HG03039 (cell line): ENCODE measurements at regions not wholly inside any gene's neighbourhood (a gene's known extent, or its start where the extent isn't known, plus 50 kb on each side); places are given as distances from the start of the nearest gene placed in this dataset.
"Not testable (repeated sequence)": the region's sequence is repeated elsewhere in the genome, so short reads cannot be mapped to it uniquely, and the experiment has no call there.

Source experiments
- ATAC-seq: cut with Tn5 transposase; IDR thresholded peaks from one replicate; pipeline ENCODE4 v1.9.1; 2021; ENCODE audit warnings: mild to moderate bottlenecking, moderate library complexity; ENCODE audit not compliant: unreplicated experiment

DNA sequence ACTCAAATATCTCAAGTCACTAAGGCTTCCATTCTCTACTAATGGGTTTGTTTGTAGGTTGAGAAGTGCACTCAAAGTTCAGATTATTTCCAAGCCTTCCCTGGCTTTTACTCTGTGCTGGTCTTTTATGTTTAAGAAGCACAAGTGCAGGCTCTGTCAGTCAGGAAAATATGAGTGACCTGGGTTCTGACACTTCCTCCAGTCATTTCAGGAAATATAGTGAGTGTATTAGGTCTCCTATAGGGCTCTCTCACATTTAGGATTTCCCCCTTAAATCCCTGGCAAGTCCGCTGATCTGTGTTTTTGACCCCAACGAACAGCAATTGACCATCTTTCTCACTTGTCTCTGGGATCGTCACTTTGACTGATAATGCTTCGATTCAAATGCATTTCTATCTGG is 210.2 kb downstream of the ARPP21 start:
- no peak for ATAC-seq

DNA sequence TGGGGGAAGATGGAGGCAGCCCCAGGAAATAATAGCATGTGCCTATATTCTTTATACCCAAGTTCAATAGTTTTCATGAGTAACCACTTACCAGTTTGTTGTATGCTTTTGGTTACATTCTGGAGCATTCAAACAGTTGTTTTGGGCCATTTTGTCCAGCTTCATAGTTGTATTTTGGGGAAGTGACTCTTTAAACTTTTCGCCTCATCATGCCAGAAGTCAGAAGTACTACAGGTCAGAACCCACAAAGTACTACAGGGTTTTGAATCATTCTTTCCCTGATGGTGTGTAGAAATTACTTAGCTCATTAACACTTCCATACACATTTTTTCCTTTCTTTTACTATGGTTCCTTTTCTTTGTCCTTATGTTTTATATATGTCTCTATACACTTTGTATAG is 210.6 kb downstream of the ARPP21 start:
- ATAC-seq = no peak

DNA sequence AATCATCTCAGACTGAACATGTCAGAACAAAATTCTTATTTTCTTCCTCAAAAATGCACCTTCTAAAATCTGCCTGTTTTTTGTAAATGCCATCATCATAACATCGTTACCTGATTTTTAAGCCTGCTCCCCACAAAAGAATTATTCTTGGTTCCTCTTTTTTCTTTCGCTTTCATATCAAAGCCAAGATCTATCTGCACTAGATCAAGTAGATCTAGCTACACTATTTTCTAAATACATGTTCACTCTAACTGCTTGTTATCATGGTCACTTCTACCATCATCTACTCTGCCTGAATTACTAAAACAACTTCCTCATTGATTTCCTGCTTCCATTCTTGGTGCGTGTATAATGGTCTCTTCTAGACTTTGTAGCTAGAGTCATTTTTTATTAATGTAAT is 217.7 kb downstream of the ARPP21 start:
- ATAC-seq = no peak

DNA sequence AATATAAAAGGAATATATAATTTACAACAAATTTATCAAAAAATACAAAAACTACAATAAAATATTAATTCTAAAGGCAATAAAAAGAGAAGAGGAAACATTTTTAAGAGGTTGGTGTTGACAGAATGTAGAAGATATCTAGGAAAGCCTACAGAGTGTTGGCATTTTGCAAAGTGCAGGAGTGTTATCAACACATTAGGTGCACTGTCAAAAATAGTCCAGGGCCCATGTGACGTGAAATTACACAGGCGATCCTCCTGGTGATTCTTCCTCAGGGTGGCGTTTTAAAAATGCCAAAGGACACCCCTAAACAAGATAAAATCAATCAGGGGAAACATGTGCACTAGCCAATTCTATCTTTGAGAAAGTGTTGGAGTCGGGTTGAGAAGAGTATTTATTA is 222.7 kb downstream of the ARPP21 start:
- no peak for ATAC-seq

DNA sequence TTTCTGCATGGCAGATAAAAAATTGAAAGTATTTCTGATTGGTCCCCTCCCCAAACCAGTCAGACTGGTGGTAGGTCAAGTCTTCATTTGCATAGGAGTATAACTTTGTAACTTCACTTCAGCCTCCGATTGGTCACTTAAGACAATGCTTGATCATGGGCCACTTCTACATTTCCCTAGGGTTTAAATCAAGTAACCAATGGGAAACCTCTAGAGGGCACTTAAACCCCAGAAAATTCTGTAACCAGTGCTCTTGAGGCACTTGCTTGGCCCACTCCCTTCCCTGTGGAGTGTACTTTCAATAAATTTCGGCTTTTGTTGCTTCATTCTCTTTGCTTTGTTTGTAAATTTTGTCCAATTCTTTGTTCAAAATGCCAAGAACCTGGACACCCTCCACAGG is 225.5 kb downstream of the ARPP21 start:
- ATAC-seq = no peak

DNA sequence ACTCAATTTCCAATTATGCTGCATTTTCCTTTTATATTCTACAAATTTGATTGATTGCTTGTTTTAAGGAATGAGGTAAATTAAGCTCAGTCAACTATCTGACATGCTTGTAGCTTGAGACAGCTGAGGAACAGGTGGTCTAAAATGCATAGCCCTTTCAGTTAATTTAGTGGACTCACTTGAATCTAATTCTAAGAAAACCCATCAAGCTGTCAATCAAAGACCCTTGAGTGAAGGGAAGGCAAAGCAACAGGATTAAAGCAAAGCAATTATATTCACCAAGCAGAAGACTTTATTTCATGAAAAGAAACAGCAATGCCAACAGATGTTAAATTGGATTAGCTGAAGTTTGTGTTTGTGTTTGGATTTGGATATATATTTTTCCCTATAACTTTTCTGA is 228.5 kb downstream of the ARPP21 start:
- no peak for ATAC-seq

DNA sequence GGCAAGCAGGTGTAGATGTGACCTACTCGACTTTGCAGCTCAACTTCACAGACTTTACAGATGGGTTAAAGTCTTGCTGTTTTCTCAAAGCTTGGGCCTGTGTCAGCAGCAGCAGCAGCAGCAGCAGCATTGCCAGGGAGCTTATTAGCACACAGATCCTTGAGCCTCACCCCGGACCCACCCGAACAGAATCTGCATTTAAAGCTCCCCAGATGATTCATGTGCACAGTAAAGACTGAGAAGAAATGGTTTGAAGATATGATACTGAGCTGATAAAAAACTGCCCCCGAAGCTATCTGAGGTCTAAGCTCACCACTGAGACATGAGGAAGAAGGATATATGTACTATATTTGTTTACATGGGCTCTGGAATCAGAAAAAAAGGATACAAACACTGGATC is 231.7 kb downstream of the ARPP21 start:
- no peak for ATAC-seq

DNA sequence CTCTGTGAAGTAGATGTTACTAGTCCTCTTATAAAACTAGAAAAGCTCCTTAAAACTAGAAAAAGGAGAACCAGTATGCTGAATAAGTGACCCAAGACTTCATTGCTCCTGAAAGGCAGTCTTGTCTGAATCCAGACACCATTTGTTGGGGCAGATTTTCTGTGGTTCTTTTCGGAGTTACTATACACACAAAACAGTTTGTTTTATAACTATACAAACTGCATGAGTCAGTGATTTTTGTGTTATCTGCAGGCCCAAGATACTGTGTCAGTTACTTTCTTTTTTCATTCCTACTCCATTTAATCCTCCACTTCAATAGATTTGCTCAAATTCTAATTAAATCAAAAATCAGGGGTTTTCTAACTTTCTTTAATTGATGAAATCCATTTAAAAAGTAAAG is 244.6 kb downstream of the ARPP21 start:
- no peak for ATAC-seq

DNA sequence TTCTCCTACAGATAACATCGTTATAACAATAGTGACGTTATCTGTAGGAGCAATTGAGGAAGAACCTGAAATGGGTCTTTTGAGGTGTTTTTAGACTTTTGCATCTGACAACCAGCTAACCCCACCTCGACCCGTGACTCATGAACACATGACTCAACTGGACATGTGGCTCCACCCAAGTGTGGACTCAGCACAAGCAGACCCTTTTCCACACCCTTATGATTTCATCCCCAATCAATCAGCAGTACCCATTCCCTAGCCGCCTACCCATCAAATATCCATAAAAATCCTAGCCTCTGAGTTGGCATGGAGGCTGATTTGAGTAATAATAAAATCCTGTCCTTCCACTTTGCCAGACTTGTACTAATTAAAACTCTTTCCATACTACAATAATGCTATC is 255.4 kb downstream of the ARPP21 start:
- ATAC-seq = no peak

DNA sequence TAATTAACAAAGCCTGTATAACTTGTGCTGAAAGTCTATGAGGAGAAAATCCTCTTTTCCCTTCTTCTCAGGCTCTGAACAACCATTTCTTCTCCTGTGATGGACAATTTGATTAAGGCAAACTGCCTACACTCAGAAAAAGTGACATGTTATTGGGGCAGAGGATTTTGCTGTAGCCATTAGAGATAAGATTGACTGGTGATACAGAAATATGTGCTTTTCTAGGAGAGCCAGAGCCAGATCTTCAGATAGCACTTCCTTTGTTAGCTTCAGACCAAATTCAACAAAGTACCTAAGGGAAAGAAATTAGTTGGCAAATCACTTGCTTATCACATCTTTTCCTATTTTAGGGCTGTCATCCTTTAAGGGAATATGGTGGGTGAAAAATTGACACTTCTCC is 259.9 kb downstream of the ARPP21 start:
- no peak for ATAC-seq

DNA sequence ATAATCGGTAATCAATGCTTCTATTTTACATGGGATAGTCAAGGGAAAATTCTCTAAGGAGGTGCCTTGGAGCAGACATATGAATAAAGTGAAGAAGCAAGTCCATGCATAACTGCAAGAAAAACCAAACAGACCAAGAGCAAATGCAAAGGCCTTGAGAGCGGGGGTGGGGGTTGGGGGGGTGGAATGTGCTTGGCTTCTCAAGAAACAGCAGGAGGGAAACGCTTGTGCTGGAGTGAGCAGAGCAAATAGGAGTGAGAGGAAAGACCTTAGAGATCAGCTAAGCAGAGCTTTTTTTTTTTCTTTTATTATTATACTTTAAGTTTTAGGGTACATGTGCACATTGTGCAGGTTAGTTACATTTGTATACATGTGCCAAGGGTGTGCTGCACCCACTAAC is 260.8 kb downstream of the ARPP21 start:
- no peak for ATAC-seq

DNA sequence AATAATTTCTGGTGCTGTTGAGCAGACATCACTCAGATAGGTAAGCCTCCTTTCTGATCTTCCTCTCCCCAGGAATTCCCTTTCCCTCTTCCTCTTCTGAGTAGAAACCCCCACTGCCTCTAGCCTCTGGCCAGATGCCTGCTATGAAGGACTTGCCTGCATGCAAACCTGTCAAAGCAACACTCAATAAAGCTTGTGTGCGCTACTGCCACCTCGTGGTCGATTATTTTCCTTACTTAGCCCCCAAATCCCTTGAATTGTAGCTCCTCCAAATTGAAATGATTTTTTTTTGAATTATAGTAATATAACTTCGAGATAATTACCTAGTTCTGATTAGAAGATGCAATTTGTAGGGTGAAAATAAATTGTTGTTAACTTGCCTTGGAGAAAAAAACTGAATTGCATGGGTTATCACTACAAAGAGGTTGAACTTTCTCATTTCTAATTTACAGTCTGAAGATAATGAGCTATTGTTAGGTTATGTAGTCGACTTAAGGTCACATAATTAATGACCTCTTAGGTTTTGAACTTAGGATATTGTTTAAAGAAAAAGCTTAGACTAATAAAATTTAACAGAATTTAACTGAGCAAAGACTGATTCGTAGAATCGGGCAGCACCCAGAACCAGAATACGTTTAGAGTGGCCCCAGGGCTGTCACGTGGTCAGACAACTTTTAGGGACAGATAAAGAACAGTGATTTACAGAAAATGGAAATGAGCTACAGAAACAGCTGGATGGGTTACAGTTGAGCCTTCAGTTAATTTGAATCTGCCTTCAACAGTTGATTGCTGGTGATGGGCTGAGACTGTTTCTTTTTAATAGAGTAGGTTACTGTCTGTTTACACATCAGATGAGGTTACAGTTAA is 269.3 kb downstream of the ARPP21 start:
- peak; percentile 86 for ATAC-seq

DNA sequence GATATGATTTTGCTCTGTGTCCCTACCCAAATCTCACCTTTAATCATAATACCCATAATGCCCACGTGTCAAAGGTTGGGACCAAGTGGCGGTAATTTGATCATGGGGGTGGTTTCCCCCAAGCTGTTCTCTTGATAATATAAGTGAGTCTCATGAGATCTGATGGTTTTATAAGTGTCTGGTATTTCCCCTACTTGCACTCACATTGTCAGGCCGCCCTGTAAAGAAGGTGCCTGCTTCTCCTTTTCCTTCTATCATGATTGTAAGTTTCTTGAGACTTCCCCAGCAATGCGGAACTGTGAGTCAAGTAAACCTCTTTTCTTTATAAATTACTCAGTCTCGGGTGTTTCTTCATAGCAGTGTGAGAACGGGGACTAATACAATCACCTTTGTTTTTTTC is 279.8 kb downstream of the ARPP21 start:
- no peak for ATAC-seq

DNA sequence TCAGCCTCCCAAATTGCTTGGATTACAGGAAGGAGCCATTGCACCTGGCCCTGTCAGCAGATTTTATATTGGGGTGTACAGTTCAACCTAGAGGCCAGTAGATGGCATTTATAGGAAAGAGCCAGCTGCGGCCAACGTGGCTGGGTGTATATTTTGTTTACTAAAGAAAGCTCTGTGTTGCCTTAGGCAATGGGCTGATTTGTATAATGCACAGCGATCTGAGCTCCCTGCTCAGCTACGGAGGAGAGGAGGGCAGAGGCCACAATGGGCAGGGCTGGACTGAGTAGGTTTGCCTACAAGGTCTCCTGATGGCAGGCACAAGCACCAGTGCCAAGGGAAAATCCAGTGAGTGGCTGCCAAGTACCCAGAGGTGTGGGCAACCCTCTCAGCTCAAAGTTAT is 282.4 kb downstream of the ARPP21 start:
- ATAC-seq = no peak

DNA sequence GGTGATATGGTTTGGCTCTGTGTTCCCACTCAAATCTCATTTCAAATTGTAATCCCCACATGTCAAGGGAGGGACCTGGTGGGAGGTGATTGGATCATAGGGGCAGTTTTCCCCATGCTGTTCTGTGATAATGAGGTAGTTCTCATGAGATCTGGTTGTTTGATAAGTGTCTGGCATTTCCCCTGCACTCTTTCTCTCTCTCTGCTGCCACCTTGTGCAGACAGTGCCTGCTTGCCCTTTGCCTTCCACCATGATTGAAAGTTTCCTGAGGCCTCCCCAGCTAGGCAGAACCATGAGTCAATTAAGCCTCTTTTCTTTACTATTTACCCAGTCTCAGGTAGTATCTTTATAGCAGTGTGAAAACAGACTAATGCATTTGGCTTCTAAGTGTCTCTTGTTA is 284.7 kb downstream of the ARPP21 start:
- ATAC-seq = not testable (repeated sequence)

DNA sequence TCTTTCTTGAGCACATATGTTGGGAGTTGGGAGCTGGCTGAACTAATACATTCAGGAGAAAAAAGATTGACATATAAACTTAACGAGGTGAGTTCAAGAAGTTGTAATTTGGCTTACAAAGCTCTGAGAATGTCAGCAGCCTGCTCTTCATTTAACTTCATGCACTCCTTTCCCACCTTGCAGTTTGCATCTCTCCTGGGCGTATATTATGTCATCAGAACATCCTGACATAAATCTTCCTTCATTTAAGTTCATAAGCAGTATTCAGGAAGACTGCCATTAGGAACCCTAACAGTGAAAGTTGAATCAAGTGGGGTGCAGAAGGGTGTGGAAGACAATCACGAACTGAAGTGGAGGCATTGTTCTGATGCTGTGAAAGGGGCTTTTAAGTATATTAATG is 288.1 kb downstream of the ARPP21 start:
- ATAC-seq = no peak

DNA sequence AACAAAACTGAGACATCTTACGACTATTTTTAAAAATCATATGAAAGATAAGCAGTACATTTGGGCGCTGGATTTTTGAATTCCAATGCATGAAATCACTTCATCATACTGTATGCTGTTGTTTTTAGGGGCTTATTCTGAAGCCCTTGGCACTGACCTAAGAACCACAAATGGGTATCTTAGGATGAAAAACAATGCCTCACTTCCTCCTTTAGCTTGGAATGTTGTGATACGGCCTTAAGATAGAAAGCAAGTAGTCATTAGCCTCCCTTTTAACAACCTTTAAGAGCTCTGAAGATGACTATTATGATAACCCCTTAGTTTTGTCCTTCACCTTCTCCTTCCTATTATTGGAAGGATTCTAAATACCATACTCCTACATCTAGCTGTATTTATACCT is 289.8 kb downstream of the ARPP21 start:
- ATAC-seq = no peak

DNA sequence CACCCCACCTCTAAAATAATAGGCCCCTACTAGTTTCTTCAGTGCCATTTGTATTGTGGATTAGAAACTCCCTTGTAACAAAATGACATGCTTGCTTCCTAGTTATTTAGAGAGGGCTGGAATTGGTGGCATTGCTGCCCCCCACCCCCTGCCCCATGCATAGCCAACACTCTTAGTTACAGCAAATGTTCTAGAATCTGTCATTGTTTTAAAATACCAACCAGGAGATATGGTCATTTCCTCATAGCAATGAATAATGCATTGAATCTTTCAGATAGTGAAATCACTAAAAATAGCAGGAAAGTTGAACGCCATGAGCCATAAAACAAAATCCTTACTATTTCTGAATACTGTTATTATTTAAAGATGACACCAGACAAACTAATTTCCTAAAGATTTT is 292.5 kb downstream of the ARPP21 start:
- ATAC-seq = no peak

DNA sequence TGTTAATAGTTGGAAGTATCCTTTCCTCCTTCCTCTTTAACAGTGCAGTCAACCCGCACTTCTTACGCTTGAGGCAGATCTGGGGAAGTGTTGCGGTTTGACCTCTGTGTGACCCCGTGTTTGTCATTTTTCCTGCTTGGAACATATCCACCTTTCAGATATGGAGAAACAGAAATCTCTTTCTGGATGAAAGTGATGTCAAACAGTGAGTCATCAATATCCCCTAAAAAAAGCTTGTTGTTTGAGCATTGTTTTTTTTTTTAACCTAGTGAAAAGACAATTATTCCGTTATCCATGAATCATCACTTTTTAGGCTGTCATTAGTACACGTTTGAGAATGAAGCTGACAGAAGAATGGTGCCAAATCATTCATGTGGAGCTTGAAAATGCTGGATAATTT is 293.7 kb downstream of the ARPP21 start:
- ATAC-seq = no peak

DNA sequence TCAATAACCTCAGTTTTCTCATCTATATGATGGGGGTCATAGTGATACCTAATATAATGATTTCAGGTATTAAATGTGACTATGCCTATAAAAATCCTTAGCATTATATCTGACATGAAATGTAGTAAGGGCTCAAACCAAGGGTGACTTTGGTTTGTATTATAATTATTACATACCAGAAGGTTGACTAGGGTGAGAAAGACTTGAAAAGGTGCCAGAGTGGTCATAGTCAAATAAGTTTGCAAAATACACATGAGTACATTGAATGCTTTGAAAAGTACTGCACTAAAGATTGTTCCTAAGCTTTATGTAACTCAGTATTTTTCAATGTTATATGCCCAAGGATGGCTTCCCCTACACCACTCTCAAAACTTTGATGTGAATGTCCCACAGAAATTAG is 297.2 kb downstream of the ARPP21 start:
- no peak for ATAC-seq

DNA sequence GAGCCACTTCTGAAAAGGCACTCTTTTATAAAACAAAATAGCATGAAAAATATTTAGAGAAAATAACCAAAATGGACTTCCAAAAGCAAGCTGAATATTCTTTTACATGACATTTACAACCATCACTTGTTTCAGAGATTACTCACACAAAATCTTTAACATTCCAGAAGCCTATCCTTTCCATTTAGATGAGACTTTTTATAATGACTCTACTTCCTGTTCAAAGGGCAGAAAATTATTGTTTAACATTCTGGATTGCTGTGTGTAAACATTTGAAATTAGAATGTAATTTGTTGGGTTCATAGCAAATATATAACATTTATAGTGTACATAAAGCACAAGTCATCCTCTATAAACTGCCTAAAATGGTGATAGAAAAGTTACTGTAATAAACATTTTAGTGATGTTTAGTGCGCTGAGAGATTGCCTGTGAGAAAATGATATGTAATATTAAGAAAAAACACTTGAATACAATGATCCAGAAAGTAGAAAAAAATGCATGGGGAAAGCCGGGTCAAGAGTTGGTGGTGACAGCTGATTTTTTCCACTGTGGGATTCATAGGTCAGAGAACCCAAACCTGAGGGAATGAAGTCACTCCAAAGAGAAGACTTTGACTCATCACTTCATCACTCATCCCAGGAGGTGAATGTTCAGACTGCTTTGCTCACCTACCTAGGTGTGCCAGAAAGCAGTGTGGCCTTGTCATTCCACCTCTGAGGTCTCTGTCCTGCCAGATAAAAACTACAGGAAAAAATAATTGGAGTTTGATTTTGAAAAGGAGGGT is 305.8 kb downstream of the ARPP21 start:
- no peak for ATAC-seq

DNA sequence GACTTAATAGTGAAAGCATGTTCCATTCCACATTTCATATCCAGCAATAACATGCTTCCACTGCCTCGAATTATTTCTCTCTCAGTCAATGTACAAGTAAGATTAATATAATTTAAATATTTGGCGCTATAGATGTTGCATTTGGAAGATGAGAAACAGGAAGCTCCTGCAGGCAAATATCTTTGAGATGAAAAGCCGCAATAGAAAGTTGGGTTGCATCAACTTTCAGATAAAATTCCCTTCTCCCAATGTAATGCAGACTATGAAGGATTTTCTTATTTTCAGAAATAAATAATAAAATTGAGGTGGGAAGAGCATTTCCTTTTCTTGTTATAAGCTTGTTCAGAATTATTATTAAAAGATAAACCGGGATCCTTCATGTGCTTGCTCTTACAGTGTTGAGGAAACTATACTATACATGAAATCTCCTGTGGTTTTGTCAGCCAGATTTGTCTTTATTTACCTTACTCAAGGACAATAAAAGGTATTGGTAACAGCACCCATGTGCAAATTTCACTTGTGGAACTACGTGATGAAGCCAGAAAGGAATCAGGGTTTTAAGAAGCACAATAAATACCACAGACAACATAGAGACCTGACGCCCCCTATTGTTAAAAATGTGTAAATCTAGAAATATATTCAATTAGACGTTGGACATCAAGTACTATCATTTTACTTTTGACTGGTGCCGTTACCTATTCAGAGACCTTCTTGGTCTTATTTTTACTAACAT is 307.0 kb downstream of the ARPP21 start:
- ATAC-seq = no peak
